GM13977 (cell line): ENCODE measurements at regions not wholly inside any gene's neighbourhood (a gene's known extent, or its start where the extent isn't known, plus 50 kb on each side); places are given as distances from the start of the nearest gene placed in this dataset.
"Not testable (repeated sequence)": the region's sequence is repeated elsewhere in the genome, so short reads cannot be mapped to it uniquely, and the experiment has no call there.

ENCODE experiments used
- DNase-seq: peaks from one replicate; pipeline ENCODE4 v3.0.0; 2012; ENCODE audit warnings: low spot score
- CTCF ChIP-seq: IDR thresholded peaks from 2 replicates; pipeline ENCODE4 v1.5.1; 2012; ENCODE audit warnings: mild to moderate bottlenecking, control low read depth; ENCODE audit not compliant: insufficient read depth; ENCODE audit errors: extremely low read depth, missing control alignments
- in situ Hi-C: fragments of 300-500 bp; cut with MboI; formaldehyde crosslinking; loops from one replicate; pipeline ENCODE4 v1.12.0; 2022; ENCODE audit warnings: low sequenced_read_pairs, low pct_unique_long_range_greater_than_20kb, mixed read lengths, inconsistent platforms; ENCODE audit not compliant: unreplicated experiment

GRCh38 chr4:17012451-17012850, 114.0 kb upstream of the LDB2 start:
- TF ChIP-seq CTCF: no peak
- in situ Hi-C loops: no loop called here
- DNase-seq: no peak

- in situ Hi-C loops: no loop called here
- DNase-seq: no peak
- no peak for TF ChIP-seq CTCF
These were observed 112.1 kb upstream of the LDB2 start for GRCh38 chr4:17010426-17011087.

- in situ Hi-C loops: no loop called here
- no peak for TF ChIP-seq CTCF
- no peak for DNase-seq
These were observed 111.5 kb upstream of the LDB2 start for GRCh38 chr4:17009871-17010367.

GRCh38 chr4:17008834-17009345, 110.4 kb upstream of the LDB2 start:
- in situ Hi-C loops: no loop called here
- no peak for DNase-seq
- no peak for TF ChIP-seq CTCF

GRCh38 chr4:17003606-17004392, 105.4 kb upstream of the LDB2 start:
- in situ Hi-C loops, DNase-seq: not testable (repeated sequence)

GRCh38 chr4:16995451-16995850, 97.0 kb upstream of the LDB2 start:
- no peak for DNase-seq
- in situ Hi-C loops: no loop called here
- TF ChIP-seq CTCF: no peak
